Endothelial cell (in vitro differentiated cells): ENCODE measurements at regions not wholly inside any gene's neighbourhood (a gene's known extent, or its start where the extent isn't known, plus 50 kb on each side); places are given as distances from the start of the nearest gene placed in this dataset.

Source experiments
- DNase-seq: peaks from one replicate; pipeline ENCODE4 v3.0.0; 2021; ENCODE audit warnings: low spot score
- H3K27ac Mint-ChIP-seq: one replicate; pipeline ENCODE4 v1.8.0; 2021; ENCODE audit warnings: mixed read lengths, inconsistent platforms; ENCODE audit not compliant: unreplicated experiment
- H3K27me3 Mint-ChIP-seq: one replicate; pipeline ENCODE4 v1.8.0; 2021; ENCODE audit warnings: mild to moderate bottlenecking, moderate library complexity, mixed read lengths, inconsistent platforms; ENCODE audit not compliant: unreplicated experiment
- H3K36me3 Mint-ChIP-seq: one replicate; pipeline ENCODE4 v1.8.0; 2021; ENCODE audit warnings: mild to moderate bottlenecking, low read depth, mixed read lengths, inconsistent platforms; ENCODE audit not compliant: unreplicated experiment
- H3K4me1 Mint-ChIP-seq: one replicate; pipeline ENCODE4 v1.8.0; 2021; ENCODE audit warnings: mild to moderate bottlenecking, mixed read lengths, inconsistent platforms; ENCODE audit not compliant: unreplicated experiment
- H3K4me3 Mint-ChIP-seq: one replicate; pipeline ENCODE4 v1.8.0; 2021; ENCODE audit warnings: mild to moderate bottlenecking, mixed read lengths, inconsistent platforms; ENCODE audit not compliant: unreplicated experiment
- H3K9me3 Mint-ChIP-seq: one replicate; pipeline ENCODE4 v1.8.0; 2021; ENCODE audit warnings: mixed read lengths, inconsistent platforms; ENCODE audit not compliant: unreplicated experiment
- TF ChIP-seq, protein P1 (sequence below): fragments of 200-600 bp; sonication (generic); IDR thresholded peaks from one replicate; pipeline ENCODE4 v1.5.0; 2021; ENCODE audit warnings: antibody characterized with exemption; ENCODE audit not compliant: unreplicated experiment

DNA sequence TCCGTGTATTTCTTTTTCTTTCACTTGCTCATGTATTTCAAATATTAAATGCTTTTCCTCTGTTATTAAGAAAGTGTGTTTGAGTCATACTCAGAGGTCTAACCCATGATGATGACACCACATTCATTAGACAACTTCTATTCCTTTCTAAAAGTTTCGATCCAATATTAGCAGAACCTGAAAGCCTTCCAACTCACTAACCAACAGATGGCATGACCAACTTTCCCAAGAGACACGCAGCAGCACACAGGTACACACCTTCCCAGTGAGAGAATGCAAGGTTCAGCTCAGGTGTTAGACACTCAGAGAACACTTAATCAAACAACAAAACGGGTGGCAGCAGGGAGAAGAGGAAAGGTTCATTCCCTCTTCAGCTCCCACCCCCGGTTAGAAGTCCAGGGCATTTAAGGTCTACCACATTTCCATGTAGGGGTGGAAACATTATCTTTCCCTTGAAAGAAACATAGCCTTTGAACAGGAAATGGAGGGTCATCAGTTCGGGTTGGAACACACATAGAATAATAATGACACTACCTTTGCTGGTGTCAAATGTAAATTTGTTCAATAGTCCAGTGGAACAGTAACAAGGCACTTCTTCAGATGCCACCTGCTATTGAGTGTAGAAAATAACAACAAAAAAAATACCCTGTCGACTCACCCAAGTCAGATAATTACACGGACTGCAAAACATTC is 404.2 kb downstream of the COG6 start:
- Mint-ChIP-seq H3K27ac (no peak overlapping the region), H3K36me3 (no peaks in the 10 kb centered on the region), H3K4me1 (peaks cover 7% of the 10 kb centered on the region), H3K9me3 (no peaks in the 10 kb centered on the region), H3K27me3 (no peaks in the 10 kb centered on the region), H3K4me3 (no peak overlapping the region)
- DNase-seq: no peak
- TF ChIP-seq, protein P1, sequence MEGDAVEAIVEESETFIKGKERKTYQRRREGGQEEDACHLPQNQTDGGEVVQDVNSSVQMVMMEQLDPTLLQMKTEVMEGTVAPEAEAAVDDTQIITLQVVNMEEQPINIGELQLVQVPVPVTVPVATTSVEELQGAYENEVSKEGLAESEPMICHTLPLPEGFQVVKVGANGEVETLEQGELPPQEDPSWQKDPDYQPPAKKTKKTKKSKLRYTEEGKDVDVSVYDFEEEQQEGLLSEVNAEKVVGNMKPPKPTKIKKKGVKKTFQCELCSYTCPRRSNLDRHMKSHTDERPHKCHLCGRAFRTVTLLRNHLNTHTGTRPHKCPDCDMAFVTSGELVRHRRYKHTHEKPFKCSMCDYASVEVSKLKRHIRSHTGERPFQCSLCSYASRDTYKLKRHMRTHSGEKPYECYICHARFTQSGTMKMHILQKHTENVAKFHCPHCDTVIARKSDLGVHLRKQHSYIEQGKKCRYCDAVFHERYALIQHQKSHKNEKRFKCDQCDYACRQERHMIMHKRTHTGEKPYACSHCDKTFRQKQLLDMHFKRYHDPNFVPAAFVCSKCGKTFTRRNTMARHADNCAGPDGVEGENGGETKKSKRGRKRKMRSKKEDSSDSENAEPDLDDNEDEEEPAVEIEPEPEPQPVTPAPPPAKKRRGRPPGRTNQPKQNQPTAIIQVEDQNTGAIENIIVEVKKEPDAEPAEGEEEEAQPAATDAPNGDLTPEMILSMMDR: no peak

DNA sequence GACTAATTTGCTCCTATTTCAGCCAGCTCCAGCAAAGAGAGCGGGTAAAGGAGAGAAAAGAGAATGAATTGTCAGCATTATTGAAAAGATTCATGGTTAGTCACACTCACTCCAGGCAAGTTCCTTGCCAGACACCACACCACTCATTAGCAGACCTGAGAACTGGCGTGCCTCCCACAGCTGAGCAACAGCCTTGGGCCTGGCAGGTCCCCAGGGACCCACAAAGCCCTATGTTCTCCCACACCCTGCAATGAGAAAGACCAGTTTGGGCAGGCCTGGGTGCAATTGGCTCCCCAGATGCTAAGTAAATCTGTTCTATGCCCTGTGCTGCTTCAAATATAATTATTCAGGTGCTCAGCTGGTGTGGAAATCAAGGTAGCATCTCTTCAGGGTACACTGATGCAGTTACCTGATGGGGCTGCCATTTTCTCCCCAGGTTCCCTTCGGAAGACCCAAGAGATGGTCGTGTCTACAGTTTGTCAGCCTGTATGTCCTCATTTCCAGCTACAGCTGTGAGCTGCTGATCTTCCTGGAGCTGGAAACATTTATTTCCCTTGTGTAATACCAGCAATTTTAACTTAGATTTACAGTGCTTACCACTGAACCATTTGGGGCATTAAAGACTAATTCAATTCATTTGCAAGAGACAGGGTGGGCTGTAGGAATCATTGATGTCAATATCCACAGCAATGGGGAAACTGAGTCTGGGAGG is 405.0 kb downstream of the COG6 start:
- H3K27ac Mint-ChIP-seq: no peak overlapping the region
- no peak for DNase-seq
- TF ChIP-seq, protein P1: no peak
- no peaks in the 10 kb centered on the region for H3K27me3 Mint-ChIP-seq
- H3K4me1 Mint-ChIP-seq: peaks cover 10% of the 10 kb centered on the region
- H3K9me3 Mint-ChIP-seq: no peaks in the 10 kb centered on the region
- no peaks in the 10 kb centered on the region for H3K36me3 Mint-ChIP-seq
- no peak overlapping the region for H3K4me3 Mint-ChIP-seq

DNA sequence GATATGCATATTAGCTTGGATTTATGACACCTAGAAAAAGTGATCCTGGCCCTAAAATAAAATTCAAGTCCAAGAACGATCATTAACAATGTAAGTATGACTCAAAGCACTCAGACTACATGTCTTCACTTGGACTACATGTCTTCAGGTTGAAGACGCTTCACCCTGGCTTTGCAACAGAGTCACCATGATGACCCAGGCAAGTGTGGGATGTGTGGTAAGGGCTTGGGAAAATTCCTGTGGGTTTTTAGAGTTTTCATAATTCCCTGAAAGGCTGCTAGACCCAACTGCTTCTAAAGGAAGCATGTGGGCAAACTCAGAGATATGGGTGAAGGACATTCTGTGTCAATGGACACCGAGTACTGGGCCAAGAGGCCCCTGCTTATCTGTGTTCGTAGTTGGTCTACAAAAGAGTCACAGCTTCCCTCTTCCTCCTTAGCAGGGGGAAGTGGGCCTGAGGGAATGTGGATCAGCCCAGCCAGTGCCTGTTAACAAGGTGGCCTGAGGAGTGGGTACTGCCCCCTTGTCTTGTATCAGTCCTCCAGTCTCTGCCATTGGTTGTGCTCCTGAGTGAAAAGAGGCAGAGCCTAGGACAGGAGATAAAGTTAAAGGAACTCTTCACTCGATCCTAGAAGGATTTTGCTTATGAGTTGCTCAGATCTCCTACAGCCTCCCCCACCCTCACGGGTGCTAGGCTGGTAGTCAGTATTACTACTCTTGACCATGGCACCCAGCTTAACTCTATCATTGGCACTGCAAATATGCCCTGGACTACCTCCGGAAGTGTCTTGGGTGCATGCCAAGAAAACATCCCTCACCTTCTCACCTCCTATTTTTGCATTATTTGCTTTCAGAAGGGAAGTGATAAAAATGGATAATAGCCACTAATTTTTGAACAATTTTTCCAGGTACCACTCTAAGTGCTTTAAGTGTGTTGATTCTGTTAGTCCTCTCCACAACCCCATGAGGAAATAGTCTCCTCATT is 406.3 kb downstream of the COG6 start:
- Mint-ChIP-seq H3K4me1 (peaks cover 10% of the 10 kb centered on the region), H3K36me3 (no peaks in the 10 kb centered on the region), H3K27me3 (no peaks in the 10 kb centered on the region), H3K9me3 (no peaks in the 10 kb centered on the region), H3K27ac (no peak overlapping the region), H3K4me3 (no peak overlapping the region)
- TF ChIP-seq, protein P1: no peak
- no peak for DNase-seq

DNA sequence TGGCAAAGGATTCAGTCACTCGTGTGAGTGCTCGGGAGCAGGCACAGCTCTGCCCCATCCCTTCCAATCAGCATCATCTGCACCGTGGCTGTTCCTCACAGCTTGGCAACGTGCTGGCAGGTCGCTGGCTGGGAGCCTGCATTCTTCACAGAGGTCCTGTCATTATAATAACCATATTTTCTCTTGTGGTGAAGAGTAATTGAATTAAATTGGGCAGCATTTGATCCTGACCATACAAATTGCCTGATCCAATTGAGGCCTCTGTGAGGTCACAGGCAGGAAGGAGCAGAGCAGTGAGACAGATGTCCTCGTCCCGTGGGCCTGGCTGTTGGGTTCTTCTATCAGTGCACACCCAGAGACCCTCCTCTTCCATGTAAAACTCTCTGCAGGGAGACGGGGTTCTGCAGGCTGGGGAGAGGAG is 407.8 kb downstream of the COG6 start:
- Mint-ChIP-seq H3K27ac (no peak overlapping the region), H3K4me3 (no peak overlapping the region), H3K27me3 (no peaks in the 10 kb centered on the region), H3K4me1 (peaks cover 10% of the 10 kb centered on the region), H3K36me3 (no peaks in the 10 kb centered on the region), H3K9me3 (no peaks in the 10 kb centered on the region)
- TF ChIP-seq, protein P1: no peak
- no peak for DNase-seq
